ENCODE measurements at regions not wholly inside any gene's neighbourhood (a gene's known extent, or its start where the extent isn't known, plus 50 kb on each side); places are given as distances from the start of the nearest gene placed in this dataset.
A peak's percentile ranks its signal among the peaks of the same experiment; 100 is the strongest.

- DNase-seq: no peak
Observed at GRCh38 chr18:22678486-22678885, 254.6 kb upstream of the RBBP8 start.

GRCh38 chr18:22680944-22681343 lies 252.2 kb upstream of the RBBP8 start:
- DNase-seq: no peak

- no peak for DNase-seq
Observed at GRCh38 chr18:22681908-22682307, 251.2 kb upstream of the RBBP8 start.

- DNase-seq: no peak
Observed at GRCh38 chr18:22682720-22683119, 250.4 kb upstream of the RBBP8 start.

- DNase-seq: no peak
Observed at GRCh38 chr18:22683196-22683676, 249.9 kb upstream of the RBBP8 start.

- no peak for DNase-seq
Observed at GRCh38 chr18:22683786-22684185, 249.3 kb upstream of the RBBP8 start.

GRCh38 chr18:22684268-22684667 lies 248.9 kb upstream of the RBBP8 start:
- DNase-seq: no peak

- DNase-seq: no peak
Observed at GRCh38 chr18:22685788-22686187, 247.3 kb upstream of the RBBP8 start.

- no peak for DNase-seq
Observed at GRCh38 chr18:22687892-22688680, 245.0 kb upstream of the RBBP8 start.

- no peak for DNase-seq
Observed at GRCh38 chr18:22688877-22689496, 244.1 kb upstream of the RBBP8 start.

GRCh38 chr18:22689712-22690111 lies 243.4 kb upstream of the RBBP8 start:
- DNase-seq: no peak

GRCh38 chr18:22690556-22690955 lies 242.6 kb upstream of the RBBP8 start:
- no peak for DNase-seq

- DNase-seq: no peak
Observed at GRCh38 chr18:22691946-22692710, 241.0 kb upstream of the RBBP8 start.

- DNase-seq: no peak
Observed at GRCh38 chr18:22694954-22695353, 238.2 kb upstream of the RBBP8 start.

GRCh38 chr18:22695674-22696073 lies 237.5 kb upstream of the RBBP8 start:
- DNase-seq: no peak

GRCh38 chr18:22697561-22697960 lies 235.6 kb upstream of the RBBP8 start:
- no peak for DNase-seq

- DNase-seq: no peak
Observed at GRCh38 chr18:22698711-22699110, 234.4 kb upstream of the RBBP8 start.

GRCh38 chr18:22699629-22700028 lies 233.5 kb upstream of the RBBP8 start:
- no peak for DNase-seq

- no peak for DNase-seq
Observed at GRCh38 chr18:22700920-22701319, 232.2 kb upstream of the RBBP8 start.

- DNase-seq: no peak
Observed at GRCh38 chr18:22701326-22701725, 231.8 kb upstream of the RBBP8 start.

GRCh38 chr18:22701795-22702194 lies 231.3 kb upstream of the RBBP8 start:
- DNase-seq: no peak

GRCh38 chr18:22702806-22703205 lies 230.3 kb upstream of the RBBP8 start:
- DNase-seq: no peak

- peak in 1 of 2 donors; percentile 43 for DNase-seq
Observed at GRCh38 chr18:22703883-22704585, 229.1 kb upstream of the RBBP8 start.
